ENCODE measurements at regions not wholly inside any gene's neighbourhood (a gene's known extent, or its start where the extent isn't known, plus 50 kb on each side); places are given as distances from the start of the nearest gene placed in this dataset.

GRCh38 chr6:95519228-95520037 is 57.9 kb upstream of the MANEA start:
- Histone ChIP-seq H3K27ac (ENCODE audit: insufficient read depth, low read length) (no peak overlapping the region), H3K27me3 (ENCODE audit: control insufficient read depth, insufficient read depth, low read length) (no peaks in the 10 kb centered on the region), H3K9me3 (ENCODE audit: control insufficient read depth, insufficient read depth, low read depth, low read length) (no peaks in the 10 kb centered on the region), H3K79me2 (ENCODE audit: control insufficient read depth, insufficient read depth, low read length) (no peaks in the 10 kb centered on the region), H3K36me3 (ENCODE audit: control insufficient read depth, insufficient read depth, low read length) (no peaks in the 10 kb centered on the region), H3K4me1 (ENCODE audit: control insufficient read depth, extremely low read depth, insufficient read depth, low read length) (no peaks in the 10 kb centered on the region), H3K9ac (ENCODE audit: insufficient read depth, low read length) (no peak overlapping the region), H4K20me1 (ENCODE audit: control insufficient read depth, extremely low read depth, insufficient read depth, low read length) (no peaks in the 10 kb centered on the region), H2AFZ (ENCODE audit: low read length) (no peak overlapping the region), H3K4me3 (replicated peaks in 1 of 4; ENCODE audit: control extremely low read depth in 1 of 4, insufficient read depth in 1 of 4, low read depth in 3 of 4, low read length in 4 of 4) (no peak overlapping the region), H3K4me2 (ENCODE audit: extremely low read depth, insufficient read depth, low read length) (no peak overlapping the region)
- no peak for DNase-seq (ENCODE audit: low read depth in 2 of 2)
- TF ChIP-seq, protein P1, sequence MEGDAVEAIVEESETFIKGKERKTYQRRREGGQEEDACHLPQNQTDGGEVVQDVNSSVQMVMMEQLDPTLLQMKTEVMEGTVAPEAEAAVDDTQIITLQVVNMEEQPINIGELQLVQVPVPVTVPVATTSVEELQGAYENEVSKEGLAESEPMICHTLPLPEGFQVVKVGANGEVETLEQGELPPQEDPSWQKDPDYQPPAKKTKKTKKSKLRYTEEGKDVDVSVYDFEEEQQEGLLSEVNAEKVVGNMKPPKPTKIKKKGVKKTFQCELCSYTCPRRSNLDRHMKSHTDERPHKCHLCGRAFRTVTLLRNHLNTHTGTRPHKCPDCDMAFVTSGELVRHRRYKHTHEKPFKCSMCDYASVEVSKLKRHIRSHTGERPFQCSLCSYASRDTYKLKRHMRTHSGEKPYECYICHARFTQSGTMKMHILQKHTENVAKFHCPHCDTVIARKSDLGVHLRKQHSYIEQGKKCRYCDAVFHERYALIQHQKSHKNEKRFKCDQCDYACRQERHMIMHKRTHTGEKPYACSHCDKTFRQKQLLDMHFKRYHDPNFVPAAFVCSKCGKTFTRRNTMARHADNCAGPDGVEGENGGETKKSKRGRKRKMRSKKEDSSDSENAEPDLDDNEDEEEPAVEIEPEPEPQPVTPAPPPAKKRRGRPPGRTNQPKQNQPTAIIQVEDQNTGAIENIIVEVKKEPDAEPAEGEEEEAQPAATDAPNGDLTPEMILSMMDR (conservative IDR thresholded peaks at IDR 0.05 in 1 of 2, IDR thresholded peaks at IDR 0.05 in 1 of 2; ENCODE audit: low read depth in 1 of 2, low read length in 2 of 2) = no peak
- no peak for TF ChIP-seq EZH2 (IDR thresholded peaks at IDR 0.05; ENCODE audit: low read length, missing control alignments)

GRCh38 chr6:95521181-95521580 is 56.2 kb upstream of the MANEA start:
- no peak for TF ChIP-seq EZH2 (IDR thresholded peaks at IDR 0.05; ENCODE audit: low read length, missing control alignments)
- TF ChIP-seq, protein P1 (conservative IDR thresholded peaks at IDR 0.05 in 1 of 2, IDR thresholded peaks at IDR 0.05 in 1 of 2; ENCODE audit: low read depth in 1 of 2, low read length in 2 of 2) = no peak
- no peak overlapping the region for H2AFZ ChIP-seq (ENCODE audit: low read length)
- H3K27me3 ChIP-seq (ENCODE audit: control insufficient read depth, insufficient read depth, low read length) = no peaks in the 10 kb centered on the region
- H3K27ac ChIP-seq (ENCODE audit: insufficient read depth, low read length) = no peak overlapping the region
- no peaks in the 10 kb centered on the region for H3K9me3 ChIP-seq (ENCODE audit: control insufficient read depth, insufficient read depth, low read depth, low read length)
- no peak overlapping the region for H3K4me3 ChIP-seq (replicated peaks in 1 of 4; ENCODE audit: control extremely low read depth in 1 of 4, insufficient read depth in 1 of 4, low read depth in 3 of 4, low read length in 4 of 4)
- DNase-seq (ENCODE audit: low read depth in 2 of 2) = no peak
- no peaks in the 10 kb centered on the region for H3K4me1 ChIP-seq (ENCODE audit: control insufficient read depth, extremely low read depth, insufficient read depth, low read length)
- H3K4me2 ChIP-seq (ENCODE audit: extremely low read depth, insufficient read depth, low read length) = no peak overlapping the region
- H3K36me3 ChIP-seq (ENCODE audit: control insufficient read depth, insufficient read depth, low read length) = no peaks in the 10 kb centered on the region
- H3K79me2 ChIP-seq (ENCODE audit: control insufficient read depth, insufficient read depth, low read length) = no peaks in the 10 kb centered on the region
- no peak overlapping the region for H3K9ac ChIP-seq (ENCODE audit: insufficient read depth, low read length)
- no peaks in the 10 kb centered on the region for H4K20me1 ChIP-seq (ENCODE audit: control insufficient read depth, extremely low read depth, insufficient read depth, low read length)
